ENCODE measurements at regions not wholly inside any gene's neighbourhood (a gene's known extent, or its start where the extent isn't known, plus 50 kb on each side); places are given as distances from the start of the nearest gene placed in this dataset.

- TF ChIP-seq EZH2 (IDR thresholded peaks at IDR 0.05) (no peak), CTCF (IDR thresholded peaks at IDR 0.05) (no peak), EZH2phosphoT487 (IDR thresholded peaks at IDR 0.05) (no peak)
These were observed 95.4 kb upstream of the CNKSR3 start for GRCh38 chr6:154605882-154606370.

Data from neural progenitor cell (in vitro differentiated cells).